Panc1 (cell line): ENCODE measurements at regions not wholly inside any gene's neighbourhood (a gene's known extent, or its start where the extent isn't known, plus 50 kb on each side); places are given as distances from the start of the nearest gene placed in this dataset.

Source experiments
- ATAC-seq: fragments of 200-7000 bp; cut with Tn5 transposase; 2 replicates; pipeline ENCODE4 v1.9.1; 2020; ENCODE audit warnings: mild to moderate bottlenecking, moderate library complexity
- BruUV-seq: library from RNA; stranded (reverse); fragments of 400-500 nt; replicated peaks from 2 replicates; lab custom pipeline; 2021; lab: Mats Ljungman, UMichigan
- CTCF ChIA-PET: fragments of 300-600 bp; sonication (Branson Sonifier 250); formaldehyde crosslinking; loops from one replicate; lab custom pipeline; 2022; ENCODE audit warnings: antibody characterized with exemption; lab: Charles Lee
- POLR2A ChIA-PET: fragments of 300-600 bp; sonication (Branson Sonifier 250); formaldehyde crosslinking; loops from one replicate; lab custom pipeline; 2022; ENCODE audit warnings: antibody characterized with exemption; lab: Charles Lee
- DNase-seq: peaks from one replicate; pipeline ENCODE4 v3.0.0-alpha.2; 2010; ENCODE audit warnings: low read depth, low spot score
- H3K27ac ChIP-seq: 2 replicates; pipeline ENCODE4 v1.5.1; 2011; ENCODE audit warnings: mild to moderate bottlenecking, low read length, inconsistent platforms
- H3K27me3 ChIP-seq: fragments of 200-500 bp; sonication (Bioruptor generic); 2 replicates; pipeline ENCODE4 v1.6.0; 2014; ENCODE audit warnings: low read length, inconsistent platforms; ENCODE audit not compliant: control insufficient read depth, insufficient read depth
- H3K36me3 ChIP-seq: fragments of 200-500 bp; sonication (Bioruptor generic); 2 replicates; pipeline ENCODE4 v1.5.1; 2014; ENCODE audit warnings: inconsistent platforms, mild to moderate bottlenecking, low read length, moderate library complexity; ENCODE audit not compliant: control insufficient read depth, insufficient read depth
- H3K4me1 ChIP-seq: 2 replicates; pipeline ENCODE4 v1.5.1; 2011; ENCODE audit warnings: inconsistent platforms, mild to moderate bottlenecking, low read length, moderate library complexity; ENCODE audit not compliant: control insufficient read depth, insufficient read depth
- H3K4me3 ChIP-seq, 2 experiments: 2 replicates each; pipeline ENCODE4 v1.5.1; 2011 to 2012; ENCODE audit warnings: low read depth in 2 of 2, low read length in 2 of 2, mild to moderate bottlenecking in 2 of 2, inconsistent platforms in 1 of 2, moderate library complexity in 1 of 2
- H3K9me3 ChIP-seq: fragments of 200-500 bp; sonication (Bioruptor generic); 2 replicates; pipeline ENCODE4 v1.5.1; 2014; ENCODE audit warnings: low read depth, mild to moderate bottlenecking, inconsistent platforms, low read length, moderate library complexity; ENCODE audit not compliant: control insufficient read depth, insufficient read depth
- POLR2AphosphoS5 ChIP-seq: IDR thresholded peaks from 2 replicates; pipeline ENCODE4 v1.6.1; 2012; ENCODE audit warnings: mild to moderate bottlenecking, low read depth, low read length, moderate library complexity
- SIN3A ChIP-seq: IDR thresholded peaks from 2 replicates; pipeline ENCODE4 v1.6.1; 2012; ENCODE audit warnings: low read depth, mild to moderate bottlenecking, low read length, moderate library complexity, borderline replicate concordance; ENCODE audit not compliant: insufficient read depth
- TCF7L2 ChIP-seq: IDR thresholded peaks from 2 replicates; pipeline ENCODE4 v1.6.1; 2011; ENCODE audit warnings: mild to moderate bottlenecking, low read depth, low read length, inconsistent platforms
- in situ Hi-C: cut with HindIII; loops from 2 replicates; pipeline ENCODE4 v1.10.0; 2016; ENCODE audit warnings: low sequenced_read_pairs, low pct_unique_long_range_greater_than_20kb
- intact Hi-C: fragments of 100-400 bp; cut with micrococcal nuclease; formaldehyde crosslinking; loops from one replicate; pipeline ENCODE4 v1.10.0; 2022; ENCODE audit not compliant: unreplicated experiment
- TF ChIP-seq, protein P1 (sequence below): fragments of 450-650 bp; IDR thresholded peaks from 2 replicates; pipeline ENCODE4 v1.5.1; 2017; ENCODE audit warnings: mild to moderate bottlenecking
- TF ChIP-seq, protein P2 (sequence below), 2 experiments: IDR thresholded peaks; 2 replicates each; pipeline ENCODE4 v1.6.1; 2011 to 2012; ENCODE audit warnings: low read depth in 2 of 2, control low read depth in 1 of 2, low read length in 1 of 2, mild to moderate bottlenecking in 1 of 2, moderate library complexity in 1 of 2; ENCODE audit not compliant: insufficient read depth in 1 of 2

DNA sequence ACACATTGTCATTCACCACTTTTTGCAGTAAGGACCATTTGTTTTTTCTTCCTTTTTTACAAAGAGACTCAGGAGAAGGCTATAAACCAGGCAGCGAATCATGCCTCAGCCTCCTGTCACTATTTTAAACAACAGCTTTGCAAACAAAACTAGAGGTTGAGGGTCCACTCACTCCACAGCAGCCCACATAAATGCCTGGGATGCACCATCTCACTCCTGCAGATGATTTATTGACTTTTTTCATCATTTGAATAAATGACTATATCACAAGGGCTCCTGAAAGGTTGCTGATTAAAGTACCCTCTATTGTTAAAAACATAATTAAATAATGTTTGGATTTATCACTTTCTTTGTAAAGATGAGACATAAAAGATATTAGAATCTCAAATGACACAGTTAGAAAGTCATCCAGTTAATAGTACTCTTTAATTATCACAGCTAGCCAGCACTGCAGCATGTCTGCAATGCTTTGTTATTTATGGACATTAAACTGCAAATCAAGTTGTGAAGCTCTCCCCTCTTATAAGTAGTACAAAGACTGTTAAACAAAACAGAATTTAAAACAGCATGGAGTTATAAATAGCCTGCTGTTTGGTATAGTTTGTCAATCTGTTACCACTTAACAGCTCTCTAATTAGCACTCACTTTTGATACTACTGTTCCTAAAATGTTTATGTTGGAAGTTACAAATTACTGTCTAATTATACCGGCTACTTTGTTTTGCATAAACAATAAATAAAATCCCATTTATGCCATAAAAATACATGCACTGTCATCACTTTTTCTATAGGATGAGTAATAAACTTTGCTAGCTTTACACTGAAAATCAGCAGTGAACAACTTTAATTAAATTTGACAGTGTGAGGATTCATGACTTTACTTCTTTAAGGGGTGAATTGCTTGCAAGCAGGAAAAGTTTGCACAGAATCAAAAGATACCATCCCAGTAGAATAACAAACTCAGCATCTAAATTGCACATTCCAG is 853.2 kb downstream of the UQCRFS1 start:
- H3K36me3 ChIP-seq, result no peaks in the 10 kb centered on the region
- H3K9me3 ChIP-seq, result no peaks in the 10 kb centered on the region
- no peaks in the 10 kb centered on the region for H3K4me1 ChIP-seq
- no peaks in the 10 kb centered on the region for H3K27me3 ChIP-seq
- intact Hi-C loops (no loop called here), in situ Hi-C loops (no loop called here)
- POLR2A ChIA-PET, result no interaction called here
- DNase-seq (no peak), ATAC-seq (no peak)
- no peak overlapping the region for H3K4me3 ChIP-seq
- no peak for TF ChIP-seq TCF7L2
- TF ChIP-seq, protein P1, sequence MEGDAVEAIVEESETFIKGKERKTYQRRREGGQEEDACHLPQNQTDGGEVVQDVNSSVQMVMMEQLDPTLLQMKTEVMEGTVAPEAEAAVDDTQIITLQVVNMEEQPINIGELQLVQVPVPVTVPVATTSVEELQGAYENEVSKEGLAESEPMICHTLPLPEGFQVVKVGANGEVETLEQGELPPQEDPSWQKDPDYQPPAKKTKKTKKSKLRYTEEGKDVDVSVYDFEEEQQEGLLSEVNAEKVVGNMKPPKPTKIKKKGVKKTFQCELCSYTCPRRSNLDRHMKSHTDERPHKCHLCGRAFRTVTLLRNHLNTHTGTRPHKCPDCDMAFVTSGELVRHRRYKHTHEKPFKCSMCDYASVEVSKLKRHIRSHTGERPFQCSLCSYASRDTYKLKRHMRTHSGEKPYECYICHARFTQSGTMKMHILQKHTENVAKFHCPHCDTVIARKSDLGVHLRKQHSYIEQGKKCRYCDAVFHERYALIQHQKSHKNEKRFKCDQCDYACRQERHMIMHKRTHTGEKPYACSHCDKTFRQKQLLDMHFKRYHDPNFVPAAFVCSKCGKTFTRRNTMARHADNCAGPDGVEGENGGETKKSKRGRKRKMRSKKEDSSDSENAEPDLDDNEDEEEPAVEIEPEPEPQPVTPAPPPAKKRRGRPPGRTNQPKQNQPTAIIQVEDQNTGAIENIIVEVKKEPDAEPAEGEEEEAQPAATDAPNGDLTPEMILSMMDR, result no peak
- no peak for TF ChIP-seq SIN3A
- TF ChIP-seq POLR2AphosphoS5, result no peak
- TF ChIP-seq, protein P2, sequence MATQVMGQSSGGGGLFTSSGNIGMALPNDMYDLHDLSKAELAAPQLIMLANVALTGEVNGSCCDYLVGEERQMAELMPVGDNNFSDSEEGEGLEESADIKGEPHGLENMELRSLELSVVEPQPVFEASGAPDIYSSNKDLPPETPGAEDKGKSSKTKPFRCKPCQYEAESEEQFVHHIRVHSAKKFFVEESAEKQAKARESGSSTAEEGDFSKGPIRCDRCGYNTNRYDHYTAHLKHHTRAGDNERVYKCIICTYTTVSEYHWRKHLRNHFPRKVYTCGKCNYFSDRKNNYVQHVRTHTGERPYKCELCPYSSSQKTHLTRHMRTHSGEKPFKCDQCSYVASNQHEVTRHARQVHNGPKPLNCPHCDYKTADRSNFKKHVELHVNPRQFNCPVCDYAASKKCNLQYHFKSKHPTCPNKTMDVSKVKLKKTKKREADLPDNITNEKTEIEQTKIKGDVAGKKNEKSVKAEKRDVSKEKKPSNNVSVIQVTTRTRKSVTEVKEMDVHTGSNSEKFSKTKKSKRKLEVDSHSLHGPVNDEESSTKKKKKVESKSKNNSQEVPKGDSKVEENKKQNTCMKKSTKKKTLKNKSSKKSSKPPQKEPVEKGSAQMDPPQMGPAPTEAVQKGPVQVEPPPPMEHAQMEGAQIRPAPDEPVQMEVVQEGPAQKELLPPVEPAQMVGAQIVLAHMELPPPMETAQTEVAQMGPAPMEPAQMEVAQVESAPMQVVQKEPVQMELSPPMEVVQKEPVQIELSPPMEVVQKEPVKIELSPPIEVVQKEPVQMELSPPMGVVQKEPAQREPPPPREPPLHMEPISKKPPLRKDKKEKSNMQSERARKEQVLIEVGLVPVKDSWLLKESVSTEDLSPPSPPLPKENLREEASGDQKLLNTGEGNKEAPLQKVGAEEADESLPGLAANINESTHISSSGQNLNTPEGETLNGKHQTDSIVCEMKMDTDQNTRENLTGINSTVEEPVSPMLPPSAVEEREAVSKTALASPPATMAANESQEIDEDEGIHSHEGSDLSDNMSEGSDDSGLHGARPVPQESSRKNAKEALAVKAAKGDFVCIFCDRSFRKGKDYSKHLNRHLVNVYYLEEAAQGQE (IDR thresholded peaks at IDR 0.05; ENCODE audit: insufficient read depth in 1 of 2, low read depth in 2 of 2, low read length in 1 of 2), result no peak
- no TSS peak for BruUV-seq
- no peak overlapping the region for H3K27ac ChIP-seq
- CTCF ChIA-PET, result no interaction called here

DNA sequence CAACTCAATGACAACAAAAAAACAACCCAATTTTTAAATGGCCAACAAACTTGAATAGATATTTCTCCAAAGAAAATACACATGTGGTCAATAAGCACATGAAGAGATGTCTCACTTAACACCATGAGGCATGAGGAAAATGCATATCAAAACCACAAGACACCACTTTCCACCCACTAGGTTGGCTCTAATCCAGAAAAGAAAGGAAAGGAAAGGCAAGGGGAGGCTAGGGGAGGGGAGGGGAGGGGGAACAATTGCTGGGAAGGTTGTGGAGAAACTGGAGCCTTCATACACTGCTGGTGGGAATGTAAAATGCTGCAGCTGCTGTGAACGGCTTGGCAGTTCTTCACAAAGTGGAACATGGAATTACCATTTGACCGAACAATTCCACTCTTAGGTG is 854.3 kb downstream of the UQCRFS1 start:
- TF ChIP-seq, protein P2 (IDR thresholded peaks at IDR 0.05; ENCODE audit: insufficient read depth in 1 of 2, low read depth in 2 of 2, low read length in 1 of 2), result no peak
- TF ChIP-seq, protein P1, result no peak
- no peak for TF ChIP-seq TCF7L2
- TF ChIP-seq SIN3A, result no peak
- TF ChIP-seq POLR2AphosphoS5, result no peak
- DNase-seq (no peak), ATAC-seq (no peak)
- Histone ChIP-seq H3K4me1 (no peaks in the 10 kb centered on the region), H3K9me3 (no peaks in the 10 kb centered on the region), H3K36me3 (no peaks in the 10 kb centered on the region), H3K27ac (no peak overlapping the region), H3K4me3 (no peak overlapping the region), H3K27me3 (no peaks in the 10 kb centered on the region)
- POLR2A ChIA-PET, result interaction anchor here (0.6 kb wide), 1 partner anchor 320 kb away, joined by 3 read pairs; no protein-coding TSS in a partner anchor
- in situ Hi-C loops, result no loop called here
- intact Hi-C loops, result no loop called here
- no TSS peak for BruUV-seq
- CTCF ChIA-PET, result no interaction called here
